HG02870 (cell line): ENCODE measurements at regions not wholly inside any gene's neighbourhood (a gene's known extent, or its start where the extent isn't known, plus 50 kb on each side); places are given as distances from the start of the nearest gene placed in this dataset.
"Not testable (repeated sequence)": the region's sequence is repeated elsewhere in the genome, so short reads cannot be mapped to it uniquely, and the experiment has no call there.

Experiments
- ATAC-seq: cut with Tn5 transposase; IDR thresholded peaks from one replicate; pipeline ENCODE4 v1.9.1; 2021; ENCODE audit warnings: mild to moderate bottlenecking, moderate library complexity; ENCODE audit not compliant: unreplicated experiment

DNA sequence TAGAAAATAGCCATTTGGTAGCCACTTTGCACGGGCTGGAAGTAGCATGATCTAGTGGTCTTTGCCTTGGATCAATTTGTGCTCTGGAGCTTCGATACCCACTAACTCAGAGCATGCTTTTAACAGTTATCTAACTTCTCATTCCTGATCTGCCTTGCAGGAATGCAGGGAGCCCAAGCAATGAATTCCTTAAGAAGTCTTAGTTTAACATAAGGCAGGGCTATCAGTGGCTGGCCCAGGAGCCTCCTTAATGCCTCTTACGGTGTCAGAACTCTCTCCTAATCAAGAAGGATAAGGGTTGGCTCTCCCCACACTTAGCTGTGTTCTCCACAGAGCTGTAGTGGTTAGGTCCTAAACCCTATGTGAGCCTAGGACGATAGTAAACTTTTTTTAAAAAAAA lies 95.8 kb upstream of the TBCA start:
- no peak for ATAC-seq

DNA sequence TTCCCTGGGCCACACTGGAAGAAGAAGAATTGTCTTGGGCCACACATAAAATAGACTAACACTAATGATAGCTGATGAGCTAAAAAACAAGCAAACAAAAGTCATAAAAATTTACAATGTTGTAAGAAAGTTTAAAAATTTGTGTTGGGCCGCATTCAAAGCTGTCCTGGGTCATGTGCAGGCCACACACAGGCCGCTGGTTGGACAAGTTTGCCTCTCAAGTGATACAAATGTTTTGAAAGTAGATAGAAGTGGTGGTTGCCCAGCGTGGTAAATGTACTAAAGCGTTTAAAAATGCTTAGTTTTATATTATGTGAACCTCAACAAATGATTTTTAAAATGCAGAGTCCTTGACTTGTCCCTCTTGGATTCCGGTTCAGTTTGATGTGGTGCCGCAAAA lies 94.9 kb upstream of the TBCA start:
- ATAC-seq, result no peak

- no peak for ATAC-seq
These were observed 93.1 kb upstream of the TBCA start for GRCh38 chr5:77869116-77869798.

GRCh38 chr5:77867914-77868313 lies 91.8 kb upstream of the TBCA start:
- ATAC-seq, result no peak

DNA sequence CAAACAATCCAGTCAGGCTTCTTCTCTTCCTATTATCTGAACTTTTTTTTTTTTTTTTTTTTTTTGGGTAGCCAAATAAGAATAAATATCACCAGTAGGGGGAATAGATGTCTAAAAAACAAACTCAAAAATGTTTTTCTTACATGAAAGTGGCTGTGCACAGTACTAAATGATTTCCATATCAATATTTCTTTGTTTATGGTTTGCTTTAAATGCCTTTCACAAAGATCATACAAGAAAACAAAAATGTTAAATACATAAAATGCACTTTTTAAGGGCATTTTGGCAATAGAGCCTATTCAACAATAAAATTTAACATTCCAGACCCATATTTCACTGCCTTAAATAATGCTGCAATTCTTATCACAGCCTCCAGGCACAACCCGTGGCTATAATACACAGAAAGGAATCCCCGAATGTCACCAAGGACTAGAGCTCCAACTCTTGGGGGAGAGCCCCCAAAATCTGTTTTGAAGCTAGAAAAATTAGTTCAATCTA lies 91.1 kb upstream of the TBCA start:
- ATAC-seq, result no peak

- no peak for ATAC-seq
These were observed 90.1 kb upstream of the TBCA start for GRCh38 chr5:77866198-77866597.

DNA sequence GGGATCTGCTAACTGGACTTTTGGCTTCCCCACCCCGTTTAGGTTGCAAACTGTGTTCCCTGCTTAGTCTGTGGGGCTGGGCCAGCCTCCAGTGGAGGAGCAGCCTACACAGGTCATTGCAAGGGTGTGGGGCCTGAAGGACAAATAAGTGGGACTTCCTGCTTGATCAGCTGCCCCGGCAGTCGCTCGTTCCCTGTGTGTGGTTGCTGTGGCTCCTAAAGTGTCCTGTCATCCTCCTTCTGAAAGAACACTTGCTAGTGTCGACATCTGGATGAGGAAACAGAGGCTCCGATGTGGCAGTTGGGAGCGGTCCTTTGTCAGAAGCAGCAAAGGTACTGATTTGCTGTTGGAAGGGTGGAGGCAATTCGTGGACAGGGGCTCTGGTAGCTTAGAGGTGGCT lies 88.9 kb upstream of the TBCA start:
- no peak for ATAC-seq

- no peak for ATAC-seq
These were observed 87.0 kb upstream of the TBCA start for GRCh38 chr5:77863181-77863580.

- ATAC-seq, result no peak
These were observed 85.4 kb upstream of the TBCA start for GRCh38 chr5:77861576-77861975.

- no peak for ATAC-seq
These were observed 83.2 kb upstream of the TBCA start for GRCh38 chr5:77859306-77859705.

DNA sequence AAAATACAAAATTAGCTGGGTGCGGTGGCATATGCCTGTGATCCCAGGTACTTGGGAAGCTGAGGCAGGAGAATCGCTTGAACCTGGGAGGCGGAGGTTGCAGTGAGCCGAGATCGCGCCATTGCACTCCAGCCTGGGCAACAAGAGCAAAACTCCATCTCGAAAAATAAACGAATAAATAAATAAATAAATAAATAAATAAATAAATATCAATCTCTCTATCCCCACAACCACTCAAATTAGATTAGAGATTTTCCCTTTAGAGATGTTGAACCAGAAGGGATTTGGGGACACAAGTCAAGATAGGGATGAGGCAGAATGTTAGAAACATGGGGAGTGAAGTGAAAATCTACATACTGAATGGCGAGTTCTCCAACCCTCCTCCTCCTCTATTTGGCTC lies 82.5 kb upstream of the TBCA start:
- ATAC-seq, result not testable (repeated sequence)

DNA sequence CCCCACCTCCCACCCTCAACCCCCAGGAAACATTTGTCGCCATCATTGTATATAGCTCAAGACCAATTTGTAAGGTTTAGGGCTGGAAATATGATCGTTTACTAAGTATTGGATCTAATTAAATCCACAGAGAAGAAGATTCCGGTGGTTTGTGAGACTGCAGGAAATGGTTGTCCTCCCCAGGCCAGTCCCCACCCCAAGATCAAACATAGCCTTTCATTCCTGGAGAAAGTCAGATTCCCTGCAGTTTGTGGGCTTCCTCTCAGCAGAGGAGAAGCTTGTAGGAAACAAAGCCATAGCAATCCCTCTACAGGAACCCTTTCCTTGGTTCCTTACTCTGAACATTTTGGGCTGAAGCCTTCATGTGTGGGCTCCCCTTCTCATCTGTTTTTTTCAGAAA lies 79.2 kb upstream of the TBCA start:
- ATAC-seq, result no peak

GRCh38 chr5:77853353-77853907 lies 77.3 kb upstream of the TBCA start:
- ATAC-seq, result no peak

- peak; percentile 63 for ATAC-seq
These were observed 76.6 kb upstream of the TBCA start for GRCh38 chr5:77852514-77853352.

GRCh38 chr5:77852068-77852513 lies 76.0 kb upstream of the TBCA start:
- no peak for ATAC-seq

DNA sequence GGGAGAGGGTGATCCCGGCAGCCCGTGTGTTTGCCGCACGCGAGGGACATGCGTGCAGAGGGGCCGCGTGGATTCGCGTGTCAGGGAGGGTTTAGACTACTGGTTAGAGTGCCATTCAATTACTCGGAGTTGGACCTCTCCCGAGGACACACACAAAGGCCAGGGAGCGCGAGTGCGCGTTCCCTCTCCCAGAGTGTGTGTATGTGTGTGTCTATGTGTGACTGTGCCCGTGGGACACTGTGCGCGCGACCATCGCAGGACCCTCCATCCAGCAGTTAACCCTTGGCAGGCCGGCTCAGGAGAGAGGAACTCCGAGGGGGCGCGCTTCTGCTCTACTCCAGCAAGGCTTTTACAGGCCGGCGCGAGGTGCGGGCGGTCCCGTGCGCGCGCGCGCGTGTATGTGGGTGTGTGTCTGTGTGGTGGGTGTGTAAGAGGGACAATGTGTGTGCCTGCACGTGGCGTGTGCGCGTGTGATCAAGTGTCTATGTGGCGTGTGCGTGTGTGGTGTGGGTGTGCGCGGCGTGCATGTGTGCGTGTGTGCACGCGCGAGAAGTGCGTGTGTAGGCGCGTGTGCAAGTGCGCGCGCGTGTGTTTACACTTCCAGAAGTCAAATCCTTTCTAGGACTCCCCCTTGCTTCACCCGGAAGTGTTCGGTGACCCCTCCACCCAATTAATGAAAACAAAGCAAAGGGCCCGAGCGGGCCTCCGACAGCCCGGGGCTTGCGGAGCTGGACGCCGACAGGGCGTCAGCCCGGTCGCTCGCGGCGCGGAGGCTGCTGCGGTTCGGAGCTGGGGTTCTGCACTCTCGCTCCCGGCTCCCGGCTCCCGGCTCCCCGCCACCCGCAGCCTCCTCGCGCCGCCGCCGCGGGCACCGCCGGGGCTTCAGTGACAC lies 75.3 kb upstream of the TBCA start:
- no peak for ATAC-seq

DNA sequence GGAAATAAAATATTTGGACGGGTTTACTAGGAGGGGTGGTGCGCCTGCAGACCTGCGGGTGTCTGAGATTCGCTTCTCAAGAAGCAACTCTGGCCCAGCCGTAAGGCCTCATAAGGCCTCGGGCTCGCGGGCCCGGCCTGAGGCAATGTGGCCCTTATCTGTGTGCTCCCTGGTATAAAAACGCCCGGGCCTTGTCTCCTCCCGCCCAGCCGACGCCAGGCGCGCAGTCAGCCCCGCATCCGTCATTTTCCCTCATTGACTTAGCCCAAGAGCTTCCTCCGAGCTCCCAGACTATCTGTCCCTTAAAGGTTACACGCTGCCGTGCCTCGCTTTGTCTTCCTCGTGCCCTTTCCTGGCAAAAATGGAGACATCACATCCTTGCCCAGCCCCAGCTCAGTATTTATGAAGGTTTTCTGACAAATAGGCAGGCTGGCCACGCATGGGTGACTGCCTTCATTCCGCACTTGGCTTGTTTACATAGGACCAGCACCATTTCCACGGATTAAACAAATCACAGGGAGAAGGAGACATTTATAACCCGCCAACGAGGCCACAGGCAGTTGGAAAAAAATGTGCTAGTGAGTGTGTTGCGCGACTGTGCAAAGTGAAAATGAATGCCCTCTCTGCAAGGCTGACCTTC lies 74.5 kb upstream of the TBCA start:
- no peak for ATAC-seq

GRCh38 chr5:77849308-77849900 lies 73.3 kb upstream of the TBCA start:
- ATAC-seq, result no peak

DNA sequence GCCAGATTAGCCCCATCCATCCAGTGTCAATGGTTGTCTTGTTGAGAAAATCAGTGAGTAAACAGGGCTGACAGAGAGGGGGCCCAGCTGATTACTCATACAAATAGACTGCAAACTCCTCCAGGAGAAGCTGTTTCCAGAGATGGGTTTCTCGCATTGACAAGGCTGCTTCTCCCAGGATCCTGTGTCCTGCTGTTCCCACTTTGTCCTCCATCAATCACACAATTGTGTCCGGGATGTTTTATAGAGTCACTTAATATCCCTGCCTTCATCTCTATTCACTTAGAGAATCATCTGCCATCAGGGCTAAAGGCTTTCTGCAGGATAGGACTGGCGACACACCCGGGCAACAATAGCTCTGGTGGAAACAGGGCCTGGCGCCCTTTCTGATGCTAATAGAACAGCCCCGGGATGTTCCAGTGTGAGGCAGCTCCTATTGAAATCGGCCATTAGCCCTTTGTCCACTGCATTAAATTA lies 71.7 kb upstream of the TBCA start:
- ATAC-seq, result no peak

- no peak for ATAC-seq
These were observed 71.0 kb upstream of the TBCA start for GRCh38 chr5:77847129-77847460.
